ENCODE measurements at regions not wholly inside any gene's neighbourhood (a gene's known extent, or its start where the extent isn't known, plus 50 kb on each side); places are given as distances from the start of the nearest gene placed in this dataset.

DNA sequence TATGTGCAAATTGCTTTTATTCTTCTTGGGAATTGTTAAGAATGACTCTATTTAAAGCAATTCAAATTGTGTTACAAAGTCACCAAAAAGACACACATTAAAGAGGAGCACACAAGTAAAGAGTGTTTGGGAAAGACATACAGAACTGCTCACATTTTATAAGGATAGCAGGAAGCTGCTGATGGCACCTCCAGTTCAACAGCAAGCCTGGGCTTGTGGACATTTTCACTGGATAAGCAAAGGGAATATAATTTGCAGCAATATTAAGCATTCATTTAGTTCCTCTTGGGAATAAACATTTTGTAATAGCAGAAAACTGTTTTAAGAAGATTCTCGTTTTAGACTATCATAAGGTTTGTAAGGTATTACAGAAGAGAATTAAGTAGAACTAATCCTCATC is 1271.9 kb downstream of the ZPLD1 start:
- H3K4me1 ChIP-seq (ENCODE audit: control insufficient read depth in 2 of 2, insufficient read depth in 2 of 2, low read length in 2 of 2): no peaks in the 10 kb centered on the region
- H3K27me3 ChIP-seq (ENCODE audit: control insufficient read depth in 2 of 2, insufficient read depth in 2 of 2, low read length in 2 of 2): no peaks in the 10 kb centered on the region
- H3K4me3 ChIP-seq (ENCODE audit: low read length in 2 of 2): no peak overlapping the region
- H3K36me3 ChIP-seq (ENCODE audit: control insufficient read depth in 2 of 2, insufficient read depth in 2 of 2, low read length in 2 of 2): no peaks in the 10 kb centered on the region
- no peaks in the 10 kb centered on the region for H3K9me3 ChIP-seq (ENCODE audit: control insufficient read depth in 2 of 2, low read length in 2 of 2)
- no peak overlapping the region for H3K27ac ChIP-seq (ENCODE audit: low read depth in 2 of 2, low read length in 2 of 2)
- H3K9ac ChIP-seq (ENCODE audit: low read depth in 1 of 2, low read length in 2 of 2): no peak overlapping the region

DNA sequence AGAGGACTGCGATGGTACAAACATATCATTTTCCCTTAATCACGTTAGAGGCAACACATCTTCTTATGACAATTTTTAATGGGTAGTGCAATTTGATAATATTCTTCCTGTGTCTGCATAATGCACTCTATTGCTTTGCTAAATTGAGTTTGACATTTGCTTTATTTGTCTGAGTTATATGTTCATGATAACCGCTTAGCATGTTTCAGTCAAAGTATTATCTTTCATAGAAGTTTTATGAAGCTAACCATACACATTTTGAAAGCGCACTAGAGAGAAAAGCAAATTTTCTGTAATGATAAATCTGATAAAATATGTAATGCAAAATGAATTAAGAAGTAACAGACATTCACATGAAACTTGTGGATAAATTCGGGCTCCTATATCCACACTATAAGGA is 1276.9 kb downstream of the ZPLD1 start:
- H3K27me3 ChIP-seq (ENCODE audit: control insufficient read depth in 2 of 2, insufficient read depth in 2 of 2, low read length in 2 of 2): no peaks in the 10 kb centered on the region
- no peaks in the 10 kb centered on the region for H3K36me3 ChIP-seq (ENCODE audit: control insufficient read depth in 2 of 2, insufficient read depth in 2 of 2, low read length in 2 of 2)
- no peak overlapping the region for H3K27ac ChIP-seq (ENCODE audit: low read depth in 2 of 2, low read length in 2 of 2)
- H3K4me1 ChIP-seq (ENCODE audit: control insufficient read depth in 2 of 2, insufficient read depth in 2 of 2, low read length in 2 of 2): no peaks in the 10 kb centered on the region
- no peak overlapping the region for H3K9ac ChIP-seq (ENCODE audit: low read depth in 1 of 2, low read length in 2 of 2)
- no peak overlapping the region for H3K4me3 ChIP-seq (ENCODE audit: low read length in 2 of 2)
- no peaks in the 10 kb centered on the region for H3K9me3 ChIP-seq (ENCODE audit: control insufficient read depth in 2 of 2, low read length in 2 of 2)

DNA sequence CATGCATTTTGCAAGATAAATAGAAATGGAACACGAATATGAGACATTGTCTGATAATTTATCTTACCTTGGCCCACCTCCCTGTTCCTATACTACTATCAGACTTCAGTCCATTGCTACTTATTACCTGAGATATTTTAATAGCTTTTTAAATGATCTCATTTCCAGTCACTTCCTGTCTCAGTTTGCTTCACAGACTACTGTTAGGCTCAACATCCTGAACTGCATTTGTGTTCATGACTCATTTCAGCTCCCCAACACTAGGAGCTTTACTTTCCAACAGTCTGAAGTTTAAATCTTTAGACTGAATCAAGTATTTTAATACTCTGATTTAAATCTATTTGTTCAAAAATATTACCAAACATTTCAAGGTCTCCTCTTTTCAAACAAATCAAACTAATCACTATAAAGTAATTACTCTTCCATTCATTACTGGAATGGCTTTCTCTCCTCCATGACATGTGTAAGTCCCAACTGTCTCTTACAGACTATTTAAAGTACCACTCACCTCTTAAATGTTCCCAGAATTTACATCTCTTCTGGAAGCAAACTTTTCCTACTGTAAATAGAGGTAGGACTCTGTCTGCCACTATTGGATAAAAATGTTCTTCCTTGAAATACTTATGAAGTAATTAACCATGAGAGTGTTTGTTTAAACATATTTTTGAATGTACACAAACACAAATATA is 1277.6 kb downstream of the ZPLD1 start:
- Histone ChIP-seq H3K4me3 (ENCODE audit: low read length in 2 of 2) (no peak overlapping the region), H3K27me3 (ENCODE audit: control insufficient read depth in 2 of 2, insufficient read depth in 2 of 2, low read length in 2 of 2) (no peaks in the 10 kb centered on the region), H3K36me3 (ENCODE audit: control insufficient read depth in 2 of 2, insufficient read depth in 2 of 2, low read length in 2 of 2) (no peaks in the 10 kb centered on the region), H3K9me3 (ENCODE audit: control insufficient read depth in 2 of 2, low read length in 2 of 2) (no peaks in the 10 kb centered on the region), H3K9ac (ENCODE audit: low read depth in 1 of 2, low read length in 2 of 2) (no peak overlapping the region), H3K27ac (ENCODE audit: low read depth in 2 of 2, low read length in 2 of 2) (no peak overlapping the region), H3K4me1 (ENCODE audit: control insufficient read depth in 2 of 2, insufficient read depth in 2 of 2, low read length in 2 of 2) (no peaks in the 10 kb centered on the region)

DNA sequence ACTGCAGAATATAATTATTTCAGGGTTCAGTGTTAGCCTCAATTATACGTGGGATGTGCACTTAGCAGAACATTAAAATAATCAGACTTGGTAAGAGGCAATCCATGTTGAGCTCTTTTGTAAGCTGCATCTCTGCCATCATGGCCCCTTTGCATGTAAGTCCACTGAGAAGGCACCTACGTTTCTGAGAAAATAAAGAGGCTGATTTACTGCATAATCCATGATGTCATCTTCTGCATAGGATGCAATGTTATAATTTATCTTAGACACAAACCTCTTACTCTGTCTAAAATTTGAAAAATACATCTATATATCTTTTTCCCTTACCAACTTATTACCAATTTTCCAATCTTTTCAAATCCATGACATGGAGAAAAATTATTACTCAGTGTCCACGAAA is 1294.7 kb downstream of the ZPLD1 start:
- H3K36me3 ChIP-seq (ENCODE audit: control insufficient read depth in 2 of 2, insufficient read depth in 2 of 2, low read length in 2 of 2): no peaks in the 10 kb centered on the region
- H3K27me3 ChIP-seq (ENCODE audit: control insufficient read depth in 2 of 2, insufficient read depth in 2 of 2, low read length in 2 of 2): no peaks in the 10 kb centered on the region
- no peak overlapping the region for H3K4me3 ChIP-seq (ENCODE audit: low read length in 2 of 2)
- H3K9ac ChIP-seq (ENCODE audit: low read depth in 1 of 2, low read length in 2 of 2): no peak overlapping the region
- H3K27ac ChIP-seq (ENCODE audit: low read depth in 2 of 2, low read length in 2 of 2): no peak overlapping the region
- H3K9me3 ChIP-seq (ENCODE audit: control insufficient read depth in 2 of 2, low read length in 2 of 2): peaks cover 0 to 2% of the 10 kb centered on the region in 2 donors
- no peaks in the 10 kb centered on the region for H3K4me1 ChIP-seq (ENCODE audit: control insufficient read depth in 2 of 2, insufficient read depth in 2 of 2, low read length in 2 of 2)

DNA sequence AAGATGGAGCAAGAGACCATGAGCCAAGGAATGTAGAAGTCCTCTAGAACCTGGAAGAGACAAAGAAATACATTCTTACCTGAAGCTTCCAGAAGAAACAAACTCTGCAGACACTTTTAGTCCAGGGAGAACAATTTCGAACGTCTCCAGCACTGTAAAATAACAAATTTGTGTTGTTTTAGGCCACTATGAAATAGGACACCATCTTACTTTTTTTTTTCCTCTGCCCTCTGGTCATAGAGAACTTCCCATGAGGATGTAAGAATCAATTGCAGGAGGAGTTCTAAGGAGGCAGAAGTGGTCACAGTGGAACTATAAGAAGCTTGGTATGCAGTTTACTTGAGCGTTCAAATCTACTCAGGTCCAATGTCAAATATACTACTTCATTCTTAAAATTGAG is 1295.9 kb downstream of the ZPLD1 start:
- Histone ChIP-seq H3K27ac (ENCODE audit: low read depth in 2 of 2, low read length in 2 of 2) (no peak overlapping the region), H3K4me1 (ENCODE audit: control insufficient read depth in 2 of 2, insufficient read depth in 2 of 2, low read length in 2 of 2) (no peaks in the 10 kb centered on the region), H3K27me3 (ENCODE audit: control insufficient read depth in 2 of 2, insufficient read depth in 2 of 2, low read length in 2 of 2) (no peaks in the 10 kb centered on the region), H3K9ac (ENCODE audit: low read depth in 1 of 2, low read length in 2 of 2) (no peak overlapping the region), H3K9me3 (ENCODE audit: control insufficient read depth in 2 of 2, low read length in 2 of 2) (peaks cover 0 to 2% of the 10 kb centered on the region in 2 donors), H3K36me3 (ENCODE audit: control insufficient read depth in 2 of 2, insufficient read depth in 2 of 2, low read length in 2 of 2) (no peaks in the 10 kb centered on the region), H3K4me3 (ENCODE audit: low read length in 2 of 2) (no peak overlapping the region)

DNA sequence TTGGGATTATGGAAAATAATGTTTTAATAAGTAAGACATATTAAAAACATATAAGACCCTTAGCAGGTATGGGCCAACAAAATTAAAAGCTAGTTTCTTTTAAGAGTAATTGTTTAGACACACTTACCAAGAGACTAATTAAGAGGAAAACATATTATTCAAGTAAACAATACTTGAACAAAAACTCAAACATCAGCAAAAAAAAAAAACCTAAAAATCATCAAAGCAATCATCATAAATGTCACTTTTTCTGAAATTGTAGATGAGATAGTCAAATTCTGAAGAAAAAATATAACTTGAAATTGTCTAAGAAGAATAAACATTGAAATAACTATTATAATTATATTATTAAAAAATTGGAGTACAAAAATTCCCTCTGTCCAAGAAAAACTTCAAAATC is 1318.2 kb downstream of the ZPLD1 start:
- H3K4me1 ChIP-seq (ENCODE audit: control insufficient read depth in 2 of 2, insufficient read depth in 2 of 2, low read length in 2 of 2): no peaks in the 10 kb centered on the region
- H3K36me3 ChIP-seq (ENCODE audit: control insufficient read depth in 2 of 2, insufficient read depth in 2 of 2, low read length in 2 of 2): no peaks in the 10 kb centered on the region
- H3K27me3 ChIP-seq (ENCODE audit: control insufficient read depth in 2 of 2, insufficient read depth in 2 of 2, low read length in 2 of 2): no peaks in the 10 kb centered on the region
- no peak overlapping the region for H3K27ac ChIP-seq (ENCODE audit: low read depth in 2 of 2, low read length in 2 of 2)
- H3K9me3 ChIP-seq (ENCODE audit: control insufficient read depth in 2 of 2, low read length in 2 of 2): peaks cover 3% of the 10 kb centered on the region in 2 donors
- H3K4me3 ChIP-seq (ENCODE audit: low read length in 2 of 2): no peak overlapping the region
- H3K9ac ChIP-seq (ENCODE audit: low read depth in 1 of 2, low read length in 2 of 2): no peak overlapping the region

DNA sequence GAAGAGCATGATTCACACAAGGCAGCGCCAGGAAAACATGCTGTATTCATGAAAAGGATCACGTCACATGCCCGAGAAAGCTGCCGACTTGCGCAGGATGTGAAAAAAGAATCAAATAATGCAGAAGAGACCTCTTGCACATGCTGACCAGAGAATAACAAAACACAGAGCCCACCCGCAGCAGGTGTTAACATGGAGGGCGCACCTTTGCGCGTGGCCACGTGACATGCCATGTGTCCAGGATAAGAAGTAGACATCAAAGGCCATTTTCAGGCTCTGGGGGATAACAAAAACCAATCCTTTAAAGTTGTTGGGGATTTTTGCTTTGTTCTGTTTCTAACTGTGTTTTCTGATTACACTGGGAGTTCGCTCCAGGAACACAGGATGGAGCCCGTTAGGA is 1332.8 kb downstream of the ZPLD1 start:
- Histone ChIP-seq H3K27me3 (ENCODE audit: control insufficient read depth in 2 of 2, insufficient read depth in 2 of 2, low read length in 2 of 2) (no peaks in the 10 kb centered on the region), H3K27ac (ENCODE audit: low read depth in 2 of 2, low read length in 2 of 2) (no peak overlapping the region), H3K9ac (ENCODE audit: low read depth in 1 of 2, low read length in 2 of 2) (no peak overlapping the region), H3K9me3 (ENCODE audit: control insufficient read depth in 2 of 2, low read length in 2 of 2) (no peaks in the 10 kb centered on the region), H3K36me3 (ENCODE audit: control insufficient read depth in 2 of 2, insufficient read depth in 2 of 2, low read length in 2 of 2) (no peaks in the 10 kb centered on the region), H3K4me3 (ENCODE audit: low read length in 2 of 2) (no peak overlapping the region), H3K4me1 (ENCODE audit: control insufficient read depth in 2 of 2, insufficient read depth in 2 of 2, low read length in 2 of 2) (no peaks in the 10 kb centered on the region)

DNA sequence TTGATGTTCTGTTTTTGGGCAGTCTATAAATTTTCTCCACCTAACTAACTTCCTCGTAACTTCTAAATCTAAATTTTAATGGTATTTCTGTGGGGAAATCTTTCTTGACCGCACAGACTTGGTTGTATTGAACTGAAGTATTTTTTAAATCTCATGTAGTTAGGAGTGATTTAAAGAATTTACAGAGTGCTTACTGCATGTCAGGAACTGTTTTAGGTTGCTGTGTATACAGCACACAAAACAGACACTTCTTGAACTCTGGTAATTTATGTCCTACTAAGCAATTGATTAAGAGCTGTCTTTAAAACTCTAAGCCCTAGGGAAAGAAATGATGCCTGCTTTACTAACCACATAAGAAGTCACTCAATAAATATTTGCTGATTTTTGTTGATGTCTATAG is 1350.2 kb downstream of the ZPLD1 start:
- Histone ChIP-seq H3K9me3 (ENCODE audit: control insufficient read depth in 2 of 2, low read length in 2 of 2) (peaks cover 0 to 3% of the 10 kb centered on the region in 2 donors), H3K36me3 (ENCODE audit: control insufficient read depth in 2 of 2, insufficient read depth in 2 of 2, low read length in 2 of 2) (no peaks in the 10 kb centered on the region), H3K4me1 (ENCODE audit: control insufficient read depth in 2 of 2, insufficient read depth in 2 of 2, low read length in 2 of 2) (no peaks in the 10 kb centered on the region), H3K9ac (ENCODE audit: low read depth in 1 of 2, low read length in 2 of 2) (no peak overlapping the region), H3K27ac (ENCODE audit: low read depth in 2 of 2, low read length in 2 of 2) (no peak overlapping the region), H3K27me3 (ENCODE audit: control insufficient read depth in 2 of 2, insufficient read depth in 2 of 2, low read length in 2 of 2) (no peaks in the 10 kb centered on the region), H3K4me3 (ENCODE audit: low read length in 2 of 2) (no peak overlapping the region)

DNA sequence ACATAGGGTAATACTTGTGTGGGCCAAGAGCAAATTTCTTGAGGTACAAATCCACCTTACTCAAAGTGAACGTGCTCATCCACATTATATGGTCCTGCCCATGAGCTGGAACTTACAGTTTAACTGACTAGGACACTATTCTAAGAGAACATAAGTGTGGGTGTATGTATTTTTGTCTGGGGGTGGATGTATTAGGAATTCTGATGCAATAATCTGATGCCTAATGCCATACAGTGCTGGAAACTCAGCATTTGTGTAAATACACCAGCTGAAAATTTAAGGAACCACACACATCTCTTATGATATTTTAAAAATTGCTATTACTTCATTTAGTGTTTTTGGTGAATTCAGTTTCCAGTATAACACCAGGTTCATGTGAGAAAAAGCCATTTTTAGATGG is 1350.7 kb downstream of the ZPLD1 start:
- Histone ChIP-seq H3K4me3 (ENCODE audit: low read length in 2 of 2) (no peak overlapping the region), H3K9me3 (ENCODE audit: control insufficient read depth in 2 of 2, low read length in 2 of 2) (peaks cover 0 to 3% of the 10 kb centered on the region in 2 donors), H3K9ac (ENCODE audit: low read depth in 1 of 2, low read length in 2 of 2) (no peak overlapping the region), H3K4me1 (ENCODE audit: control insufficient read depth in 2 of 2, insufficient read depth in 2 of 2, low read length in 2 of 2) (no peaks in the 10 kb centered on the region), H3K27ac (ENCODE audit: low read depth in 2 of 2, low read length in 2 of 2) (no peak overlapping the region), H3K27me3 (ENCODE audit: control insufficient read depth in 2 of 2, insufficient read depth in 2 of 2, low read length in 2 of 2) (no peaks in the 10 kb centered on the region), H3K36me3 (ENCODE audit: control insufficient read depth in 2 of 2, insufficient read depth in 2 of 2, low read length in 2 of 2) (no peaks in the 10 kb centered on the region)

DNA sequence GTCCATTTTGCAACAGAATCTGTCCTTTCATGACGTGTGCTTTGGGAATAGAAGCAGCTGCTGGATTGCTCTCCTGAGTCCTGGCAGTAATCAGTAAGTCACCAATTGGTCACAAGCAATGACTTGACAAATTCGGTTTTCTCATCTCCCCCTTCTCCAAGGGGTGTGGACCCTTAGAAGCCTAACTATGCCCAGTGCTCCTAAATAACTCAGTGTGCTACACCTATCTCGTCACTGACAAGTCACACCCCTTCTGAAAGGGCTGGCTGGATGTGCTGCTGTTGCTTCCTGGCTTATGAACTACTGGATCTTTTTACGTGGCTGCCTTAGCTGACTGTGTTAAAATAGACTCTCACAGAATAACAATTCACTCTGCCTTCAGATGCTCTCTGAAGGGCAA is 1351.5 kb downstream of the ZPLD1 start:
- Histone ChIP-seq H3K27ac (ENCODE audit: low read depth in 2 of 2, low read length in 2 of 2) (no peak overlapping the region), H3K4me3 (ENCODE audit: low read length in 2 of 2) (no peak overlapping the region), H3K36me3 (ENCODE audit: control insufficient read depth in 2 of 2, insufficient read depth in 2 of 2, low read length in 2 of 2) (no peaks in the 10 kb centered on the region), H3K27me3 (ENCODE audit: control insufficient read depth in 2 of 2, insufficient read depth in 2 of 2, low read length in 2 of 2) (no peaks in the 10 kb centered on the region), H3K4me1 (ENCODE audit: control insufficient read depth in 2 of 2, insufficient read depth in 2 of 2, low read length in 2 of 2) (no peaks in the 10 kb centered on the region), H3K9me3 (ENCODE audit: control insufficient read depth in 2 of 2, low read length in 2 of 2) (peaks cover 0 to 3% of the 10 kb centered on the region in 2 donors), H3K9ac (ENCODE audit: low read depth in 1 of 2, low read length in 2 of 2) (no peak overlapping the region)
